ENCODE measurements at regions not wholly inside any gene's neighbourhood (a gene's known extent, or its start where the extent isn't known, plus 50 kb on each side); places are given as distances from the start of the nearest gene placed in this dataset.

GRCh38 chr2:14303366-14304115, 329.0 kb upstream of the LRATD1 start:
- TF ChIP-seq CTCF (IDR thresholded peaks at IDR 0.05; ENCODE audit: low read depth, low read length, poor library complexity, severe bottlenecking) (no peak), EZH2phosphoT487 (IDR thresholded peaks at IDR 0.05; ENCODE audit: borderline replicate concordance, low read length) (no peak)
- no peaks in the 10 kb centered on the region for H3K4me1 ChIP-seq (ENCODE audit: control insufficient read depth, low read length)
- no peaks in the 10 kb centered on the region for H4K20me1 ChIP-seq (ENCODE audit: control insufficient read depth, insufficient read depth, low read depth, low read length)
- no peaks in the 10 kb centered on the region for H3K79me2 ChIP-seq (ENCODE audit: control insufficient read depth, low read length)
- H3K4me3 ChIP-seq (ENCODE audit: low read length), result no peak overlapping the region
- H3K36me3 ChIP-seq (ENCODE audit: control insufficient read depth, low read length), result no peaks in the 10 kb centered on the region
- H3K4me2 ChIP-seq (ENCODE audit: low read length), result no peak overlapping the region
- no peak overlapping the region for H3K27ac ChIP-seq (ENCODE audit: low read depth, low read length)
- no peaks in the 10 kb centered on the region for H3K27me3 ChIP-seq (ENCODE audit: control insufficient read depth, low read length)
- H3K9me2 ChIP-seq (replicated peaks; ENCODE audit: control insufficient read depth, low read length), result no peaks in the 10 kb centered on the region
- no peaks in the 10 kb centered on the region for H3F3A ChIP-seq (ENCODE audit: control insufficient read depth, insufficient read depth)
- no peaks in the 10 kb centered on the region for H3K9me3 ChIP-seq (ENCODE audit: control insufficient read depth, insufficient read depth, low read length)

GRCh38 chr2:14304326-14304725, 328.2 kb upstream of the LRATD1 start:
- no peaks in the 10 kb centered on the region for H3K27me3 ChIP-seq (ENCODE audit: control insufficient read depth, low read length)
- no peaks in the 10 kb centered on the region for H3F3A ChIP-seq (ENCODE audit: control insufficient read depth, insufficient read depth)
- no peaks in the 10 kb centered on the region for H3K79me2 ChIP-seq (ENCODE audit: control insufficient read depth, low read length)
- H3K9me3 ChIP-seq (ENCODE audit: control insufficient read depth, insufficient read depth, low read length), result no peaks in the 10 kb centered on the region
- no peaks in the 10 kb centered on the region for H3K9me2 ChIP-seq (replicated peaks; ENCODE audit: control insufficient read depth, low read length)
- H3K27ac ChIP-seq (ENCODE audit: low read depth, low read length), result no peak overlapping the region
- no peaks in the 10 kb centered on the region for H3K36me3 ChIP-seq (ENCODE audit: control insufficient read depth, low read length)
- H3K4me1 ChIP-seq (ENCODE audit: control insufficient read depth, low read length), result no peaks in the 10 kb centered on the region
- H3K4me3 ChIP-seq (ENCODE audit: low read length), result no peak overlapping the region
- TF ChIP-seq CTCF (IDR thresholded peaks at IDR 0.05; ENCODE audit: low read depth, low read length, poor library complexity, severe bottlenecking), result no peak
- TF ChIP-seq EZH2phosphoT487 (IDR thresholded peaks at IDR 0.05; ENCODE audit: borderline replicate concordance, low read length), result no peak
- no peaks in the 10 kb centered on the region for H4K20me1 ChIP-seq (ENCODE audit: control insufficient read depth, insufficient read depth, low read depth, low read length)
- H3K4me2 ChIP-seq (ENCODE audit: low read length), result no peak overlapping the region

GRCh38 chr2:14306268-14306861, 326.2 kb upstream of the LRATD1 start:
- H3K4me2 ChIP-seq (ENCODE audit: low read length), result no peak overlapping the region
- H4K20me1 ChIP-seq (ENCODE audit: control insufficient read depth, insufficient read depth, low read depth, low read length), result no peaks in the 10 kb centered on the region
- H3K36me3 ChIP-seq (ENCODE audit: control insufficient read depth, low read length), result no peaks in the 10 kb centered on the region

More at GRCh38 chr2:14306268-14306861, 326.2 kb upstream of the LRATD1 start:
- no peak overlapping the region for H3K27ac ChIP-seq (ENCODE audit: low read depth, low read length)
- H3K9me2 ChIP-seq (replicated peaks; ENCODE audit: control insufficient read depth, low read length), result no peaks in the 10 kb centered on the region
- no peaks in the 10 kb centered on the region for H3F3A ChIP-seq (ENCODE audit: control insufficient read depth, insufficient read depth)
- H3K4me3 ChIP-seq (ENCODE audit: low read length), result no peak overlapping the region
- no peaks in the 10 kb centered on the region for H3K4me1 ChIP-seq (ENCODE audit: control insufficient read depth, low read length)
- no peak for TF ChIP-seq CTCF (IDR thresholded peaks at IDR 0.05; ENCODE audit: low read depth, low read length, poor library complexity, severe bottlenecking)
- no peak for TF ChIP-seq EZH2phosphoT487 (IDR thresholded peaks at IDR 0.05; ENCODE audit: borderline replicate concordance, low read length)
- no peaks in the 10 kb centered on the region for H3K79me2 ChIP-seq (ENCODE audit: control insufficient read depth, low read length)
- H3K27me3 ChIP-seq (ENCODE audit: control insufficient read depth, low read length), result no peaks in the 10 kb centered on the region
- no peaks in the 10 kb centered on the region for H3K9me3 ChIP-seq (ENCODE audit: control insufficient read depth, insufficient read depth, low read length)

Data from DOHH2 (cell line).